ENCODE measurements at regions not wholly inside any gene's neighbourhood (a gene's known extent, or its start where the extent isn't known, plus 50 kb on each side); places are given as distances from the start of the nearest gene placed in this dataset.

DNA sequence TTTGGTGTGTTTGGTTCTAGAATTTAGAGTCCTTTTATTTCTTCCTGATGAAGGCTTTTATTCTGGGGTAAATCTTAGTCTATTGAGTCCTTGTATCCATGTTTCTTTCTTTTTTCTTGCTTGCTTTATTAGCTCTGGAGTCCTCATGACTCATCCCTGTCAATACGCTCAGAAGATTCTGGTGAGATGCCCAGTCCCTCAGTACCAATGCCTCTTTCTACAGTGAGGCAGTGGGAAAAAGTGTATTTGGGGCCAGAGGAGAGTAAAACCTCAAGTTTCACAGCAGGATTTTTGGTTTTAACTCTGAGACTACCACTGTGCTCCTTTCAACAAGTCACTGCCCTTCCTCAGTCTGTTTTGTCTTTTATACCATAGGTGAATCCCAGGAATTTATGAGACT is 368.0 kb downstream of the GBA3 start:
- 30% methylated on average over 1 of the region's 1 CpG for WGBS
- H3K4me1 ChIP-seq (replicated peaks) = no peaks in the 10 kb centered on the region
- intact Hi-C loops (cut with DNase I) = no loop called here
- no peak overlapping the region for H3K27ac ChIP-seq
- H3K9me3 ChIP-seq = no peaks in the 10 kb centered on the region
- no peak overlapping the region for H3K4me3 ChIP-seq
- no peak for DNase-seq (ENCODE audit: low spot score)
- TF ChIP-seq POLR2A (IDR thresholded peaks at IDR 0.05) (no peak), POLR2AphosphoS5 (IDR thresholded peaks at IDR 0.05) (no peak)
- TF ChIP-seq, protein P1, sequence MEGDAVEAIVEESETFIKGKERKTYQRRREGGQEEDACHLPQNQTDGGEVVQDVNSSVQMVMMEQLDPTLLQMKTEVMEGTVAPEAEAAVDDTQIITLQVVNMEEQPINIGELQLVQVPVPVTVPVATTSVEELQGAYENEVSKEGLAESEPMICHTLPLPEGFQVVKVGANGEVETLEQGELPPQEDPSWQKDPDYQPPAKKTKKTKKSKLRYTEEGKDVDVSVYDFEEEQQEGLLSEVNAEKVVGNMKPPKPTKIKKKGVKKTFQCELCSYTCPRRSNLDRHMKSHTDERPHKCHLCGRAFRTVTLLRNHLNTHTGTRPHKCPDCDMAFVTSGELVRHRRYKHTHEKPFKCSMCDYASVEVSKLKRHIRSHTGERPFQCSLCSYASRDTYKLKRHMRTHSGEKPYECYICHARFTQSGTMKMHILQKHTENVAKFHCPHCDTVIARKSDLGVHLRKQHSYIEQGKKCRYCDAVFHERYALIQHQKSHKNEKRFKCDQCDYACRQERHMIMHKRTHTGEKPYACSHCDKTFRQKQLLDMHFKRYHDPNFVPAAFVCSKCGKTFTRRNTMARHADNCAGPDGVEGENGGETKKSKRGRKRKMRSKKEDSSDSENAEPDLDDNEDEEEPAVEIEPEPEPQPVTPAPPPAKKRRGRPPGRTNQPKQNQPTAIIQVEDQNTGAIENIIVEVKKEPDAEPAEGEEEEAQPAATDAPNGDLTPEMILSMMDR (IDR thresholded peaks at IDR 0.05) = no peak
- no peaks in the 10 kb centered on the region for H3K36me3 ChIP-seq
- H3K27me3 ChIP-seq (replicated peaks; ENCODE audit: insufficient read depth) = no peaks in the 10 kb centered on the region

GRCh38 chr4:23058165-23058776 is 365.5 kb downstream of the GBA3 start:
- TF ChIP-seq POLR2A (IDR thresholded peaks at IDR 0.05) (no peak), POLR2AphosphoS5 (IDR thresholded peaks at IDR 0.05) (no peak)
- TF ChIP-seq, protein P1 (IDR thresholded peaks at IDR 0.05) = no peak
- intact Hi-C loops (cut with DNase I) = no loop called here
- DNase-seq (ENCODE audit: low spot score) = no peak
- H3K9me3 ChIP-seq = no peaks in the 10 kb centered on the region
- H3K36me3 ChIP-seq = no peaks in the 10 kb centered on the region
- no peak overlapping the region for H3K4me3 ChIP-seq
- no peaks in the 10 kb centered on the region for H3K4me1 ChIP-seq (replicated peaks)
- no peak overlapping the region for H3K27ac ChIP-seq
- H3K27me3 ChIP-seq (replicated peaks; ENCODE audit: insufficient read depth) = no peaks in the 10 kb centered on the region

DNA sequence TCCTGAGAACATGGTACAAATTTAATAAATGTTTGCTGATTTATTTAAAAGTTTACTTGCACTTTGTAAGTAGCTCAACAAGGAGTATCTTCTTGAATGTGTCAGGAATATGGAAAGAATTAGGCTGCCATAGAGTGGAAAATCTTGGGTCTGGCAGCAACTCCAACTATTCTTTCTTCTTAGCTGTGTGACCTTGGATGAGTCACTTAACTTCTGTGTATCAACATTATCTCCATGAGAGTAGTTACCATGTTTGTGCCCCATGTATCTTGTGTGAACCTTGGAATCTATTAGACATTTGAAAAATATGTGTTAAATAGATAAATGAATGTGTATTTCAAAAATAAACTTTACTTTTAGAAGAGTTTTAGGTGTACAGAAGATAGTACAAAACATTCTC is 348.8 kb downstream of the GBA3 start:
- intact Hi-C loops (cut with DNase I) = no loop called here
- DNase-seq (ENCODE audit: low spot score) = no peak
- TF ChIP-seq, protein P1 (IDR thresholded peaks at IDR 0.05) = no peak
- TF ChIP-seq POLR2A (IDR thresholded peaks at IDR 0.05) (no peak), POLR2AphosphoS5 (IDR thresholded peaks at IDR 0.05) (no peak)

DNA sequence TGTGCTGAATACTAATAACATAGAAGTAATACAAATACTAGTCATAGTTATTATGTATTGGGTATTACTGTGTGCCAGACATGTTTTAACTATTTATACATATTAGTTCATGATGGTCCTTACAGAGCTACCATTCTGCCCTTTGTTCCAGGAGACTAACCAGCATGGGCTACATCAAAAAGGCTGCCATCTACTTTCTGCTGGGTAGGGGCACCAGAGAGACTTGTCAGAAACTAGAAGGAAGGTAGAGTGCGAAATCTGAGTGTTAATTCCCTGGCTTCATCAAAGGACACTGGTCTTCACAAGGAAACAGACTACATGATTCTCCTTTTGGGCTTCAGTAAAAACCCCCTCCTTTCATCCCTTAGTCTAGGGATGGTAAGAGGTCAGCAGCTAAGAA is 347.8 kb downstream of the GBA3 start:
- no peaks in the 10 kb centered on the region for H3K36me3 ChIP-seq
- TF ChIP-seq POLR2AphosphoS5 (IDR thresholded peaks at IDR 0.05) (no peak), POLR2A (IDR thresholded peaks at IDR 0.05) (no peak)
- TF ChIP-seq, protein P1 (IDR thresholded peaks at IDR 0.05) = no peak
- intact Hi-C loops (cut with DNase I) = no loop called here
- H3K4me1 ChIP-seq (replicated peaks) = no peaks in the 10 kb centered on the region
- H3K9me3 ChIP-seq = no peaks in the 10 kb centered on the region
- no peaks in the 10 kb centered on the region for H3K27me3 ChIP-seq (replicated peaks; ENCODE audit: insufficient read depth)
- 76% methylated on average over 1 of the region's 1 CpG for WGBS
- DNase-seq (ENCODE audit: low spot score) = no peak
- no peak overlapping the region for H3K27ac ChIP-seq
- no peak overlapping the region for H3K4me3 ChIP-seq

More for the DNA sequence above, 348.8 kb downstream of the GBA3 start:
- Histone ChIP-seq H3K4me1 (replicated peaks) (no peaks in the 10 kb centered on the region), H3K27ac (no peak overlapping the region), H3K9me3 (no peaks in the 10 kb centered on the region), H3K27me3 (replicated peaks; ENCODE audit: insufficient read depth) (no peaks in the 10 kb centered on the region), H3K4me3 (no peak overlapping the region), H3K36me3 (no peaks in the 10 kb centered on the region)

DNA sequence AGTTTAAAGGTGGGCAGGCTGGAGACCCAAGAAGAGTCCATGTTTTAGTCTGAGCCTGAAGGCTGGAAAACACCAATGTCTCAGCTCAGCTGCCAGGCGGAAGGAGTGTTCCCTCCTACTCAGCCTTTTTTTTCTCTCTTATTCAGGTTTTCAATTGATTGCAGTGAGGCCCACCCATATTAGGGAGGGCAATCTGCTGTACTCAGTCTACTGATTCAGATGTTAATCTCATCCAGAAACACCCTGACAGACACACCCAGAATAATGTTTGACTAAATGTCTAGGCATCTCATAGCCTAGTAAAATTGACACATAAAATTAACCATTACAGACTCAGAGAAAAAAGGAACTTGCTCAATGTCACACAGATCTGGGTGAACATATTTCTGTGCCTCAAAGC is 347.1 kb downstream of the GBA3 start:
- H3K36me3 ChIP-seq = no peaks in the 10 kb centered on the region
- no peaks in the 10 kb centered on the region for H3K9me3 ChIP-seq
- H3K4me3 ChIP-seq = no peak overlapping the region
- TF ChIP-seq, protein P1 (IDR thresholded peaks at IDR 0.05) = no peak
- TF ChIP-seq POLR2AphosphoS5 (IDR thresholded peaks at IDR 0.05) (no peak), POLR2A (IDR thresholded peaks at IDR 0.05) (no peak)
- H3K4me1 ChIP-seq (replicated peaks) = no peaks in the 10 kb centered on the region
- H3K27me3 ChIP-seq (replicated peaks; ENCODE audit: insufficient read depth) = no peaks in the 10 kb centered on the region
- WGBS = 53% methylated on average over 1 of the region's 1 CpG
- intact Hi-C loops (cut with DNase I) = no loop called here
- no peak overlapping the region for H3K27ac ChIP-seq
- DNase-seq (ENCODE audit: low spot score) = no peak

All from prostate gland (tissue), 2 donors.